ENCODE measurements at regions not wholly inside any gene's neighbourhood (a gene's known extent, or its start where the extent isn't known, plus 50 kb on each side); places are given as distances from the start of the nearest gene placed in this dataset.

- peaks cover 2% of the 10 kb centered on the region for H3K27me3 Mint-ChIP-seq (ENCODE audit: low read depth)
- H3K9me3 Mint-ChIP-seq: no peaks in the 10 kb centered on the region
- no peaks in the 10 kb centered on the region for H3K36me3 Mint-ChIP-seq (ENCODE audit: low read depth)
- no peak for DNase-seq (ENCODE audit: low spot score)
- H3K4me1 Mint-ChIP-seq (ENCODE audit: low read depth): no peaks in the 10 kb centered on the region
- intact Hi-C loops (cut with micrococcal nuclease): no loop called here
- H3K27ac Mint-ChIP-seq: no peak overlapping the region
- H3K4me3 Mint-ChIP-seq (ENCODE audit: low read depth): no peak overlapping the region
These were observed 54.1 kb upstream of the GEMIN8 start for GRCh38 chrX:14083783-14084182.

GRCh38 chrX:14079891-14080430 is 50.3 kb upstream of the GEMIN8 start:
- H3K4me1 Mint-ChIP-seq (ENCODE audit: low read depth): no peaks in the 10 kb centered on the region
- intact Hi-C loops (cut with micrococcal nuclease): no loop called here
- no peaks in the 10 kb centered on the region for H3K36me3 Mint-ChIP-seq (ENCODE audit: low read depth)

More at GRCh38 chrX:14079891-14080430, 50.3 kb upstream of the GEMIN8 start:
- Mint-ChIP-seq H3K27ac (no peak overlapping the region), H3K4me3 (ENCODE audit: low read depth) (no peak overlapping the region), H3K9me3 (no peaks in the 10 kb centered on the region), H3K27me3 (ENCODE audit: low read depth) (peaks cover 2% of the 10 kb centered on the region)
- no peak for DNase-seq (ENCODE audit: low spot score)
